ENCODE measurements at regions not wholly inside any gene's neighbourhood (a gene's known extent, or its start where the extent isn't known, plus 50 kb on each side); places are given as distances from the start of the nearest gene placed in this dataset.

GRCh38 chr19:28544451-28545261 lies 668.3 kb downstream of the UQCRFS1 start:
- 9% methylated on average over 2 of the region's 2 CpGs for WGBS (ENCODE audit: missing lambda C conversion rate)
- POLR2A ChIA-PET, result no interaction called here
- no peak overlapping the region for H3K4me2 ChIP-seq
- ATAC-seq (no peak), FAIRE-seq (peak; percentile 18), DNase-seq (ENCODE audit: low read depth in 1 of 2, low spot score in 1 of 2) (no peak)
- CTCF ChIA-PET, result interaction anchor here (0.9 to 1.2 kb wide), 3 partner anchors 10 to 21 kb away, joined by 3 to 5 read pairs (median 3); no protein-coding TSS in a partner anchor
- no peak overlapping the region for H3K4me3 ChIP-seq
- no peaks in the 10 kb centered on the region for H3K4me1 ChIP-seq
- H3K27ac ChIP-seq, result no peak overlapping the region
- TF ChIP-seq ESRRA (IDR thresholded peaks at IDR 0.05; ENCODE audit: borderline replicate concordance, low read length), result no peak
- TF ChIP-seq CEBPB (IDR thresholded peaks at IDR 0.05), result no peak
- TF ChIP-seq NFE2L2 (conservative IDR thresholded peaks at IDR 0.05; ENCODE audit: low read length), result no peak
- TF ChIP-seq HES2 (IDR thresholded peaks at IDR 0.05), result no peak
- no peak for TF ChIP-seq FOSL2 (IDR thresholded peaks at IDR 0.05)
- TF ChIP-seq FOSL2 (CRISPR knock-in tag; IDR thresholded peaks at IDR 0.05), result no peak
- TF ChIP-seq, protein P1, sequence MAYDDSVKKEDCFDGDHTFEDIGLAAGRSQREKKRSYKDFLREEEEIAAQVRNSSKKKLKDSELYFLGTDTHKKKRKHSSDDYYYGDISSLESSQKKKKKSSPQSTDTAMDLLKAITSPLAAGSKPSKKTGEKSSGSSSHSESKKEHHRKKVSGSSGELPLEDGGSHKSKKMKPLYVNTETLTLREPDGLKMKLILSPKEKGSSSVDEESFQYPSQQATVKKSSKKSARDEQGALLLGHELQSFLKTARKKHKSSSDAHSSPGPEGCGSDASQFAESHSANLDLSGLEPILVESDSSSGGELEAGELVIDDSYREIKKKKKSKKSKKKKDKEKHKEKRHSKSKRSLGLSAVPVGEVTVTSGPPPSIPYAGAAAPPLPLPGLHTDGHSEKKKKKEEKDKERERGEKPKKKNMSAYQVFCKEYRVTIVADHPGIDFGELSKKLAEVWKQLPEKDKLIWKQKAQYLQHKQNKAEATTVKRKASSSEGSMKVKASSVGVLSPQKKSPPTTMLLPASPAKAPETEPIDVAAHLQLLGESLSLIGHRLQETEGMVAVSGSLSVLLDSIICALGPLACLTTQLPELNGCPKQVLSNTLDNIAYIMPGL (CRISPR knock-in tag; IDR thresholded peaks at IDR 0.05; ENCODE audit: borderline replicate concordance), result no peak
- no peak for TF ChIP-seq HOXA7 (CRISPR knock-in tag; IDR thresholded peaks at IDR 0.05)
- no peak for TF ChIP-seq SREBF2 (IDR thresholded peaks at IDR 0.05)
- H3K9me3 ChIP-seq, result peaks cover 6% of the 10 kb centered on the region; the same call in 2 of the 3 replicates

- H3K9me3 ChIP-seq, result peaks cover 2% of the 10 kb centered on the region; the same call in 2 of the 3 replicates
- no peak overlapping the region for H3K4me2 ChIP-seq
- CTCF ChIA-PET, result interaction anchor here (0.7 to 1.9 kb wide), 3 partner anchors 11 to 664 kb away, joined by 3 to 5 read pairs (median 5); no protein-coding TSS in a partner anchor
- H3K27ac ChIP-seq, result no peak overlapping the region
- POLR2A ChIA-PET, result no interaction called here
- ATAC-seq (no peak), FAIRE-seq (no peak), DNase-seq (ENCODE audit: low read depth in 1 of 2, low spot score in 1 of 2) (no peak)
- TF ChIP-seq ZSCAN20 (CRISPR knock-in tag; IDR thresholded peaks at IDR 0.05) (no peak), TFCP2L1 (CRISPR knock-in tag; IDR thresholded peaks at IDR 0.05) (no peak), MAX (IDR thresholded peaks at IDR 0.05) (no peak)
- WGBS (ENCODE audit: missing lambda C conversion rate), result 19% methylated on average over 5 of the region's 5 CpGs
- H3K4me3 ChIP-seq, result no peak overlapping the region
- no peaks in the 10 kb centered on the region for H3K4me1 ChIP-seq
Observed at GRCh38 chr19:28543244-28543776, 669.6 kb downstream of the UQCRFS1 start.

GRCh38 chr19:28542394-28543243 lies 670.3 kb downstream of the UQCRFS1 start:
- Histone ChIP-seq H3K27ac (no peak overlapping the region), H3K4me2 (no peak overlapping the region), H3K4me3 (no peak overlapping the region), H3K9me3 (peaks cover 2% of the 10 kb centered on the region; the same call in 2 of the 3 replicates), H3K4me1 (no peaks in the 10 kb centered on the region)
- ChIA-PET POLR2A (no interaction called here), CTCF (interaction anchor here (1.9 kb wide), 1 partner anchor 10 kb away, joined by 5 read pairs; no protein-coding TSS in a partner anchor)
- ATAC-seq (no peak), FAIRE-seq (no peak), DNase-seq (ENCODE audit: low read depth in 1 of 2, low spot score in 1 of 2) (no peak)
- 11% methylated on average over 12 of the region's 12 CpGs for WGBS (ENCODE audit: missing lambda C conversion rate)
- TF ChIP-seq CBX8 (IDR thresholded peaks at IDR 0.05) (no peak), CTCF (IDR thresholded peaks at IDR 0.05) (no peak), FOSB (CRISPR knock-in tag; IDR thresholded peaks at IDR 0.05) (no peak), SREBF2 (IDR thresholded peaks at IDR 0.05) (no peak), EP300 (IDR thresholded peaks at IDR 0.05) (no peak)

Measured in A549 (cell line).